ENCODE measurements at regions not wholly inside any gene's neighbourhood (a gene's known extent, or its start where the extent isn't known, plus 50 kb on each side); places are given as distances from the start of the nearest gene placed in this dataset.

DNA sequence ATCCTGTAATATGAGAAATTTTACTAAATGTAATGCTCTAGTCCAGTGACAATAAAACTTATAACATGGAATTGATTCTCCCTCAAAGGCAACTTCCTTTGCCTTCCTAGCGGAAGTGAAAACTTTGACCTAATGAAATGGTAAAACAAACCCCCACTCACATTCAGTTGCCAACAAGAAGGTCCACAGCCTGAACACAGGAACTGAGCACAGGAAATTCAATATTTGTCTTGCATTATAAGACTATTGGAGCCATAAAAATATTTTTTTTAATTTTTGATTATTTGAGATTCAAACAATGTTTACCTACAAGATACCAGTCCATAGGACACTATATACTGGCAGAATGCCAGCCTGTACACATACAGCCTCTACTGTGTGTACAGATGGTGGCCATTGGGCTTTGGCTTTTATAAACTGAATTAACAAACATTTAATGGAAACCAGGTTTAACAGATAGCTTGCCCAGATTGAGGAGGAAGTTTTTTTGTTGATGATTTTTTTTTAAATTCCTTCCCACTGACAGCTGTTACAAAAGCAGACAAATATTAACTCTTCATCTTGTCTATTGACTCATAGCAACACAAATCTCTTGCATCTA, 481.5 kb upstream of the JAG1 start:
- WGBS, 2 donors: 4 to 63% methylated on average over 1 of the region's 1 CpG
- H3K36me3 ChIP-seq: no peaks in the 10 kb centered on the region
- H3K27me3 ChIP-seq: no peaks in the 10 kb centered on the region
- DNase-seq: no peak
- TF ChIP-seq, protein P1, sequence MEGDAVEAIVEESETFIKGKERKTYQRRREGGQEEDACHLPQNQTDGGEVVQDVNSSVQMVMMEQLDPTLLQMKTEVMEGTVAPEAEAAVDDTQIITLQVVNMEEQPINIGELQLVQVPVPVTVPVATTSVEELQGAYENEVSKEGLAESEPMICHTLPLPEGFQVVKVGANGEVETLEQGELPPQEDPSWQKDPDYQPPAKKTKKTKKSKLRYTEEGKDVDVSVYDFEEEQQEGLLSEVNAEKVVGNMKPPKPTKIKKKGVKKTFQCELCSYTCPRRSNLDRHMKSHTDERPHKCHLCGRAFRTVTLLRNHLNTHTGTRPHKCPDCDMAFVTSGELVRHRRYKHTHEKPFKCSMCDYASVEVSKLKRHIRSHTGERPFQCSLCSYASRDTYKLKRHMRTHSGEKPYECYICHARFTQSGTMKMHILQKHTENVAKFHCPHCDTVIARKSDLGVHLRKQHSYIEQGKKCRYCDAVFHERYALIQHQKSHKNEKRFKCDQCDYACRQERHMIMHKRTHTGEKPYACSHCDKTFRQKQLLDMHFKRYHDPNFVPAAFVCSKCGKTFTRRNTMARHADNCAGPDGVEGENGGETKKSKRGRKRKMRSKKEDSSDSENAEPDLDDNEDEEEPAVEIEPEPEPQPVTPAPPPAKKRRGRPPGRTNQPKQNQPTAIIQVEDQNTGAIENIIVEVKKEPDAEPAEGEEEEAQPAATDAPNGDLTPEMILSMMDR (IDR thresholded peaks at IDR 0.05): no peak
- no peak for TF ChIP-seq POLR2A (IDR thresholded peaks at IDR 0.05)
- peaks cover 0 to 32% (median 4%) of the 10 kb centered on the region in 3 donors for H3K4me1 ChIP-seq
- intact Hi-C loops (cut with DNase I): no loop called here
- H3K4me3 ChIP-seq: no peak overlapping the region
- H3K27ac ChIP-seq: no peak overlapping the region
- H3K9me3 ChIP-seq: no peaks in the 10 kb centered on the region

DNA sequence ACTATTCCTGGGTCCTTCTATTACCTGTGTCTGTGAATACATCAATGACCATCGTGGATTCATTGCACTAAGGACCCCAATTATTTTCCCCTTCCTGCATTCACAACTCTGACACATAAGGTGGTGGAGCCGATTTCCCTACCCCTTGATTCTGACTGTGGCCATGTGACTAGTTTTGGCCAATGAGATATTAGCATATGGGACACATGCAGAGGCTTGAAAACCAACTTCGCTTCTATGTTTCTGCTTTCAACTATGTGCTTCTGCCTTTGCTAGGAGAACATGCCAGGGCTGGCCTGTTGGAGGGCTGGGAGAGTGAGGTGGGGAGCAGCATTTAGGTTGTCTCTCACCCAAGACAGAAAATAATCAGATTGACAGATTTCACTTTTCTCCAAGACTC, 483.1 kb upstream of the JAG1 start:
- 71 to 88% methylated on average over 3 of the region's 3 CpGs for WGBS, 2 donors
- Histone ChIP-seq H3K4me1 (peaks cover 0 to 35% (median 4%) of the 10 kb centered on the region in 3 donors), H3K27ac (no peak overlapping the region), H3K4me3 (no peak overlapping the region), H3K36me3 (no peaks in the 10 kb centered on the region), H3K9me3 (no peaks in the 10 kb centered on the region), H3K27me3 (no peaks in the 10 kb centered on the region)
- no peak for DNase-seq
- no peak for TF ChIP-seq POLR2A (IDR thresholded peaks at IDR 0.05)
- TF ChIP-seq, protein P1 (IDR thresholded peaks at IDR 0.05): no peak
- intact Hi-C loops (cut with DNase I): no loop called here

DNA sequence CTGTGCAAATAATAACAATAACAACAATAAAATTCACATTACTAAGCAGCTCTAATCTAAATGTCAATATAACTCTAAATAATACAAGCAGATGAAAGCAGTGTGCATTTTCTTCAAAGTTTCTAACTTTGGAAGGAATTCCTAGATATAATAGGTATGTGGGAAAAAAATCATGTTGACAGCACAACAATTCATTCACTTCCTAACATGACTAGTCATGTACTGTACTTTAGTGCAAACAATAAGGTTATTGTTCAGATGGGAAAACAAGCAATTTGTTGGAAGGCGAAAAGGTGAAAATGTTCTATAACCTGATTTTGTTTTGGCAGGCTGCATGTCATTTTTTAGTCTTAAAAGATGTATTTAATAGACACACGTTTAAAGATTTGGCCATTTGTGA, 484.3 kb upstream of the JAG1 start:
- Histone ChIP-seq H3K27ac (no peak overlapping the region), H3K9me3 (no peaks in the 10 kb centered on the region), H3K36me3 (no peaks in the 10 kb centered on the region), H3K4me1 (peaks cover 0 to 35% (median 4%) of the 10 kb centered on the region in 3 donors), H3K27me3 (no peaks in the 10 kb centered on the region), H3K4me3 (no peak overlapping the region)
- intact Hi-C loops (cut with DNase I): no loop called here
- DNase-seq: no peak
- 35 to 49% methylated on average over 2 of the region's 2 CpGs for WGBS, 2 donors
- no peak for TF ChIP-seq POLR2A (IDR thresholded peaks at IDR 0.05)
- TF ChIP-seq, protein P1 (IDR thresholded peaks at IDR 0.05): no peak

DNA sequence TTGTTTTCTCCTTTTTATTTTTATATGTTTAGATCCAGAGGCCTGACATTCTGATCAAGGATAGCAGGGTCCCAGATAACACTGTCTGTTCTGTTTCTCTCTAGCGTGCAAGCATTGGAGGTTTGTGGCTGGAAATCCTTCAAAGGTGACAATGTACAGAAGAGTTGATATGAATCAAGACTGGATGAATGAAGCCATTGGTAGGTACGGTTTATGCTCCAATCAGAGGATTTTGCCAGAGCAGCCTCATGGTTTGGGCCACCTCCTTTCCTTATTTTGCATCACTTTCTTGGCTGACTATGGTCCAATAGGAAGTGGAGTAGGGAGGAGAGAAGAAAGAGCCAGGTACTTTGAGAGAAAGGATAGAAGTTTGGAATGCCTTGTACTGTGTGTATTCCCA, 484.8 kb upstream of the JAG1 start:
- no peaks in the 10 kb centered on the region for H3K27me3 ChIP-seq
- TF ChIP-seq, protein P1 (IDR thresholded peaks at IDR 0.05): no peak
- TF ChIP-seq POLR2A (IDR thresholded peaks at IDR 0.05): no peak
- DNase-seq: no peak
- H3K4me3 ChIP-seq: no peak overlapping the region
- 73 to 77% methylated on average over 2 of the region's 2 CpGs for WGBS, 2 donors
- no peak overlapping the region for H3K27ac ChIP-seq
- no peaks in the 10 kb centered on the region for H3K36me3 ChIP-seq
- no peaks in the 10 kb centered on the region for H3K9me3 ChIP-seq
- intact Hi-C loops (cut with DNase I): no loop called here
- peaks cover 0 to 35% (median 4%) of the 10 kb centered on the region in 3 donors for H3K4me1 ChIP-seq

DNA sequence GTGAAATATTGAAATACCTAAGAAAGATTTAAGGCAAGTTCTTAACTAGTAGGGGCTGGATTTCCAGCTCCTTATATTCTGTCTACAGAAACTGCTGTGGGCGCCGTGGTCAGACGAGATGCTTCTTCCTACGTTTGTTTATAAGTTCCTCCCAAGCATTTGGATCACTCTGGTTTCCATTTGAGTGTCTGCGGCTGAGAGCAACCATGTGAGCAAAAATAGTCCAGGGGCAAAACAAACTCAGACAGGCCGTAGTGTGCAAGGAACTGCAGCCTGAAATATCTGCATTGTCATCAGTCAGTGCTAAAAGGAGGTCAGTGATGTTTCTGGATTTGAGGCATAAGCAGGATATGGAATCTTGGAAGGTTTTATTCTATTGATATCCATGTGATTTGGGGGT, 485.9 kb upstream of the JAG1 start:
- H3K27ac ChIP-seq: peak overlapping the region in 3 of 4 donors; percentile 16 to 56 (median 40)
- no peaks in the 10 kb centered on the region for H3K27me3 ChIP-seq
- WGBS, 2 donors: 28 to 65% methylated on average over 6 of the region's 6 CpGs
- peaks cover 0 to 35% (median 4%) of the 10 kb centered on the region in 3 donors for H3K4me1 ChIP-seq
- intact Hi-C loops (cut with DNase I): no loop called here
- H3K36me3 ChIP-seq: no peaks in the 10 kb centered on the region
- no peak overlapping the region for H3K4me3 ChIP-seq
- H3K9me3 ChIP-seq: no peaks in the 10 kb centered on the region
- no peak for DNase-seq
- TF ChIP-seq POLR2A (IDR thresholded peaks at IDR 0.05): no peak
- TF ChIP-seq, protein P1 (IDR thresholded peaks at IDR 0.05): no peak
